Right lobe of liver (tissue), 4 donors: ENCODE measurements at regions not wholly inside any gene's neighbourhood (a gene's known extent, or its start where the extent isn't known, plus 50 kb on each side); places are given as distances from the start of the nearest gene placed in this dataset.

Source experiments
- POLR2A ChIP-seq: fragments of 450-650 bp; IDR thresholded peaks from one replicate; pipeline ENCODE4 v1.6.1; 2017; ENCODE audit warnings: antibody characterized with exemption, mild to moderate bottlenecking
- TF ChIP-seq, protein P1 (sequence below), 4 donors: fragments of 200-600 bp in 3 of 4; fragments of 450-650 bp in 1 of 4; IDR thresholded peaks; one replicate each; pipeline versions ENCODE4 v1.5.1 to v1.8.0; 2016 to 2022; ENCODE audit warnings: antibody characterized with exemption in 4 of 4, mild to moderate bottlenecking in 2 of 4
- donor health status: DM: no; HTN: no; CAD: no.
- donor health status: DM: no; HTN: no; CAD: no.
- donor health status: DM: no; HTN: yes; CAD: no.

DNA sequence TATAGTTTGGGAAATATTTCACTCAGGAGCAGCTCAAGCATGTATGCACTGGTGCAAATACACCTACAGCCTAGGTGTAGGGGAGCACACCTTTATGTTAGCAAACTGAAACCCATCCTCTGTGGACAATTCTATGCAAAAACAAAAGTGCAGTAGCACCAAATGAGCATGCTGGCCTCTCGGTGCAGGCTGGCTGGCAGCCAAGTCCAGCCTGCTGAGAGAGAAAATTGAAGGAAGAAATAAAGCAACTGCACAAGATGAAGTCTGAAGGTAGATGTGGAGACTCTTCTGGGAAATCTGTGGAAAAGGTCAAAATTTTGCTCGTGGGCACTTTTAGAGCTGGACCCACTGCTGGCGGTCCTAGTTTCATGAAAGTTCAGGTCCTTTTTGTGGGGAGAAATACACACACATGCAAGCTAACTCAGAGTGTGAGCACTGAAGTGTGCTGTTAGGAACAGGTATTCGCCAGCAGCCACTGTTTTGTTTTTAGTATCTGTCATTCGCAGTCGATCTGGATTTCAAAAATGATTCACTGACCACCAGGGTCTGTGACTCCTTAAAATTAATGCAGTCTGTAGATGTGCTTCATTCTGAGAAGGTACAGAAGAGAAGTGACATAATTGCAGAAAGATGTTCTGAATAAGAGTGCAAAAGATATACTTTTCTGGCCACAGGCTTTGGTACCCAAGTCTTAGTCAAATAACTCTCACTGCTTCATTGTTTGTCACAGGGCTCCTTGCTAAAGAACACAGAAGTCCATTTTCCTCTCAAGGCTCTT, 281.7 kb downstream of the PARP8 start:
- TF ChIP-seq, protein P1, sequence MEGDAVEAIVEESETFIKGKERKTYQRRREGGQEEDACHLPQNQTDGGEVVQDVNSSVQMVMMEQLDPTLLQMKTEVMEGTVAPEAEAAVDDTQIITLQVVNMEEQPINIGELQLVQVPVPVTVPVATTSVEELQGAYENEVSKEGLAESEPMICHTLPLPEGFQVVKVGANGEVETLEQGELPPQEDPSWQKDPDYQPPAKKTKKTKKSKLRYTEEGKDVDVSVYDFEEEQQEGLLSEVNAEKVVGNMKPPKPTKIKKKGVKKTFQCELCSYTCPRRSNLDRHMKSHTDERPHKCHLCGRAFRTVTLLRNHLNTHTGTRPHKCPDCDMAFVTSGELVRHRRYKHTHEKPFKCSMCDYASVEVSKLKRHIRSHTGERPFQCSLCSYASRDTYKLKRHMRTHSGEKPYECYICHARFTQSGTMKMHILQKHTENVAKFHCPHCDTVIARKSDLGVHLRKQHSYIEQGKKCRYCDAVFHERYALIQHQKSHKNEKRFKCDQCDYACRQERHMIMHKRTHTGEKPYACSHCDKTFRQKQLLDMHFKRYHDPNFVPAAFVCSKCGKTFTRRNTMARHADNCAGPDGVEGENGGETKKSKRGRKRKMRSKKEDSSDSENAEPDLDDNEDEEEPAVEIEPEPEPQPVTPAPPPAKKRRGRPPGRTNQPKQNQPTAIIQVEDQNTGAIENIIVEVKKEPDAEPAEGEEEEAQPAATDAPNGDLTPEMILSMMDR (IDR thresholded peaks at IDR 0.05): no peak
- no peak for TF ChIP-seq POLR2A
